Gastrocnemius medialis (tissue), 4 donors: ENCODE measurements at regions not wholly inside any gene's neighbourhood (a gene's known extent, or its start where the extent isn't known, plus 50 kb on each side); places are given as distances from the start of the nearest gene placed in this dataset.

Experiments
- POLR2A ChIP-seq, 2 donors: fragments of 450-650 bp; IDR thresholded peaks; one replicate each; pipeline ENCODE4 v1.6.1; 2017; ENCODE audit warnings: antibody characterized with exemption in 2 of 2, mild to moderate bottlenecking in 2 of 2, moderate library complexity in 2 of 2
- TF ChIP-seq, protein P1 (sequence below), 5 experiments: fragments of 450-650 bp in 3 of 5; fragments of 200-600 bp in 2 of 5; sonication (generic) in 2 of 5; IDR thresholded peaks in 4 of 5; conservative IDR thresholded peaks in 1 of 5; 1 replicate in 4 of 5; 2 replicates in 1 of 5; pipeline ENCODE4 v1.5.1; 2016 to 2019; ENCODE audit warnings: antibody characterized with exemption in 5 of 5, mild to moderate bottlenecking in 3 of 5, moderate library complexity in 3 of 5

DNA sequence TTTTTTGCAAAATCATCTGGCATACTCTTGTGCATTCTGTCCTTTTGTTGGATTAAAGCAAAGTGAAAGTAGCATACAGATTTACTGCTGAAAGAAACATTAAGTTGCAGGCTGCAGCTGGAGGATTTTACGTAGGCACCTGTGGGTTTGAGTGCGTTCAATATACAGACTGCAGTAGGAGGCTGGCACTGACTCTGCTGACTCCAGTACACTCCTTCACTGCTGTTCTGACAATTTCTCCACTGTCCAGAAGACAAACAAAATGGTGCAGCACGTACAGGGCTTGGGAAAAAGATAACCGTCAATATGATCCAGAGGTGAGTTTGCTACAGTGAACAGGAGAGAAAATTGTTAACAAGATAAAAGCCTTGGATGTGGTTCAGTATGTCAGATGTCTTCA lies 73.3 kb downstream of the TANC2 start:
- TF ChIP-seq, protein P1, sequence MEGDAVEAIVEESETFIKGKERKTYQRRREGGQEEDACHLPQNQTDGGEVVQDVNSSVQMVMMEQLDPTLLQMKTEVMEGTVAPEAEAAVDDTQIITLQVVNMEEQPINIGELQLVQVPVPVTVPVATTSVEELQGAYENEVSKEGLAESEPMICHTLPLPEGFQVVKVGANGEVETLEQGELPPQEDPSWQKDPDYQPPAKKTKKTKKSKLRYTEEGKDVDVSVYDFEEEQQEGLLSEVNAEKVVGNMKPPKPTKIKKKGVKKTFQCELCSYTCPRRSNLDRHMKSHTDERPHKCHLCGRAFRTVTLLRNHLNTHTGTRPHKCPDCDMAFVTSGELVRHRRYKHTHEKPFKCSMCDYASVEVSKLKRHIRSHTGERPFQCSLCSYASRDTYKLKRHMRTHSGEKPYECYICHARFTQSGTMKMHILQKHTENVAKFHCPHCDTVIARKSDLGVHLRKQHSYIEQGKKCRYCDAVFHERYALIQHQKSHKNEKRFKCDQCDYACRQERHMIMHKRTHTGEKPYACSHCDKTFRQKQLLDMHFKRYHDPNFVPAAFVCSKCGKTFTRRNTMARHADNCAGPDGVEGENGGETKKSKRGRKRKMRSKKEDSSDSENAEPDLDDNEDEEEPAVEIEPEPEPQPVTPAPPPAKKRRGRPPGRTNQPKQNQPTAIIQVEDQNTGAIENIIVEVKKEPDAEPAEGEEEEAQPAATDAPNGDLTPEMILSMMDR (IDR thresholded peaks at IDR 0.05 in 4 of 5, conservative IDR thresholded peaks at IDR 0.05 in 1 of 5) = no peak
- no peak for TF ChIP-seq POLR2A (IDR thresholded peaks at IDR 0.05)
